ENCODE measurements at regions not wholly inside any gene's neighbourhood (a gene's known extent, or its start where the extent isn't known, plus 50 kb on each side); places are given as distances from the start of the nearest gene placed in this dataset.
"Not testable (repeated sequence)": the region's sequence is repeated elsewhere in the genome, so short reads cannot be mapped to it uniquely, and the experiment has no call there.

DNA sequence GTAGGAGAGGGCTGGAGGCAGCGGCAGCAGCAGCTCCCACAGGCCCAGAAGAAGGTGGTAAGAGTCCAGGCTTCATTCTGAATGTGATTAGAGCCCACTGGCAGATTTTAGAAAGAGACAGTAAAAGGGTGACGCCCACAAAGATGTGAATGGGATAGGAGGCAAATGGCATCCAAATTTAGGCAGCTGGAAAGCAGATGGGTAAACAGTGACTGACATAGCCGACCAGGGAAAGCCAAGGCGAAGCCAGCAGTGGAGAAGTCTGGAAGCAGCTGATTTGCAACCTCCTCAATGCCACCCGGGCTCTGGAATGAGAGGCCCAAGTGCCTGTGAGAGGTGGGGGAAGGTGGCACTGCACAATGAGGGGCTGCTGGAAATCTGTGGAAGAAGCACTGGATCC, 103.3 kb downstream of the C5orf15 start:
- FAIRE-seq (no peak), DNase-seq (ENCODE audit: insufficient read length, low spot score) (no peak)
- no peak for TF ChIP-seq POU2F2 (IDR thresholded peaks at IDR 0.05; ENCODE audit: low read depth, low read length)
- TF ChIP-seq POLR2A (IDR thresholded peaks at IDR 0.05; ENCODE audit: low read depth, low read length), result no peak
- TF ChIP-seq SPI1 (IDR thresholded peaks at IDR 0.05; ENCODE audit: low read depth, low read length), result no peak
- TF ChIP-seq TAF1 (IDR thresholded peaks at IDR 0.05; ENCODE audit: low read depth, low read length), result no peak
- no peak for TF ChIP-seq POLR2AphosphoS5 (IDR thresholded peaks at IDR 0.05; ENCODE audit: low read depth, low read length)
- TF ChIP-seq PAX5 (IDR thresholded peaks at IDR 0.05; ENCODE audit: insufficient read depth, low read length, severe bottlenecking), result no peak

DNA sequence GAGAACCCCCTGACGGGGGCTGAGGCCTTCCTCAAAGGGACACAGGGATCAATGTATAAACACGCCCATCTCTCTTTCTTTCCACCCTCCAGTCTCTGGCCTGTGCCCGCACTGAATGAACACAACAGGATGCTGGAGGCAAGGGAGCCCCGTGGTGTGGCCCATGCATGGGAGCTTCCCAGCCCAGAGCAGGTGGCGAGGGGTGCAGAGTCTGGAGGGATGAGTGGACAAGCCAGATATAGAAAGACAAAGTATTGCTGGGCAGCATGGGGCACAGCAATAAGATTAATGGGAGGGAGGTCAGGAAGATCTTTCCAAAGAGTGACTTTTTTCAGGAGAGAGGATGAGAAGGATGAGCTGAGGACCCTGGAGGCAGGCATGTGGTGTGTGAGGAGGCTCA, 103.7 kb downstream of the C5orf15 start:
- no peak for DNase-seq (ENCODE audit: insufficient read length, low spot score)
- no peak for FAIRE-seq
- TF ChIP-seq PAX5 (IDR thresholded peaks at IDR 0.05; ENCODE audit: insufficient read depth, low read length, severe bottlenecking) (no peak), TAF1 (IDR thresholded peaks at IDR 0.05; ENCODE audit: low read depth, low read length) (no peak), POLR2A (IDR thresholded peaks at IDR 0.05; ENCODE audit: low read depth, low read length) (no peak), POLR2AphosphoS5 (IDR thresholded peaks at IDR 0.05; ENCODE audit: low read depth, low read length) (no peak), SPI1 (IDR thresholded peaks at IDR 0.05; ENCODE audit: low read depth, low read length) (no peak), POU2F2 (IDR thresholded peaks at IDR 0.05; ENCODE audit: low read depth, low read length) (no peak)

GRCh38 chr5:133863857-133864585, 104.4 kb downstream of the C5orf15 start:
- DNase-seq (ENCODE audit: insufficient read length, low spot score) (no peak), FAIRE-seq (peak; percentile 13)
- TF ChIP-seq SPI1 (IDR thresholded peaks at IDR 0.05; ENCODE audit: low read depth, low read length) (no peak), TAF1 (IDR thresholded peaks at IDR 0.05; ENCODE audit: low read depth, low read length) (no peak), POLR2AphosphoS5 (IDR thresholded peaks at IDR 0.05; ENCODE audit: low read depth, low read length) (no peak), POLR2A (IDR thresholded peaks at IDR 0.05; ENCODE audit: low read depth, low read length) (no peak)

- FAIRE-seq (peak; percentile 88), DNase-seq (ENCODE audit: insufficient read length, low spot score) (no peak)
- TF ChIP-seq POU2F2 (IDR thresholded peaks at IDR 0.05; ENCODE audit: low read depth, low read length) (no peak), POLR2A (IDR thresholded peaks at IDR 0.05; ENCODE audit: low read depth, low read length) (no peak), POLR2AphosphoS5 (IDR thresholded peaks at IDR 0.05; ENCODE audit: low read depth, low read length) (no peak), SPI1 (IDR thresholded peaks at IDR 0.05; ENCODE audit: low read depth, low read length) (no peak), PAX5 (IDR thresholded peaks at IDR 0.05; ENCODE audit: insufficient read depth, low read length, severe bottlenecking) (no peak), TAF1 (IDR thresholded peaks at IDR 0.05; ENCODE audit: low read depth, low read length) (no peak)
These were observed 107.2 kb downstream of the C5orf15 start for GRCh38 chr5:133861161-133861737.

GRCh38 chr5:133859073-133859472, 109.4 kb downstream of the C5orf15 start:
- no peak for TF ChIP-seq POLR2AphosphoS5 (IDR thresholded peaks at IDR 0.05; ENCODE audit: low read depth, low read length)
- TF ChIP-seq SPI1 (IDR thresholded peaks at IDR 0.05; ENCODE audit: low read depth, low read length), result no peak
- no peak for TF ChIP-seq POLR2A (IDR thresholded peaks at IDR 0.05; ENCODE audit: low read depth, low read length)
- no peak for TF ChIP-seq POU2F2 (IDR thresholded peaks at IDR 0.05; ENCODE audit: low read depth, low read length)
- no peak for TF ChIP-seq TAF1 (IDR thresholded peaks at IDR 0.05; ENCODE audit: low read depth, low read length)
- no peak for TF ChIP-seq PAX5 (IDR thresholded peaks at IDR 0.05; ENCODE audit: insufficient read depth, low read length, severe bottlenecking)
- DNase-seq (ENCODE audit: insufficient read length, low spot score) (no peak), FAIRE-seq (peak; percentile 16)

DNA sequence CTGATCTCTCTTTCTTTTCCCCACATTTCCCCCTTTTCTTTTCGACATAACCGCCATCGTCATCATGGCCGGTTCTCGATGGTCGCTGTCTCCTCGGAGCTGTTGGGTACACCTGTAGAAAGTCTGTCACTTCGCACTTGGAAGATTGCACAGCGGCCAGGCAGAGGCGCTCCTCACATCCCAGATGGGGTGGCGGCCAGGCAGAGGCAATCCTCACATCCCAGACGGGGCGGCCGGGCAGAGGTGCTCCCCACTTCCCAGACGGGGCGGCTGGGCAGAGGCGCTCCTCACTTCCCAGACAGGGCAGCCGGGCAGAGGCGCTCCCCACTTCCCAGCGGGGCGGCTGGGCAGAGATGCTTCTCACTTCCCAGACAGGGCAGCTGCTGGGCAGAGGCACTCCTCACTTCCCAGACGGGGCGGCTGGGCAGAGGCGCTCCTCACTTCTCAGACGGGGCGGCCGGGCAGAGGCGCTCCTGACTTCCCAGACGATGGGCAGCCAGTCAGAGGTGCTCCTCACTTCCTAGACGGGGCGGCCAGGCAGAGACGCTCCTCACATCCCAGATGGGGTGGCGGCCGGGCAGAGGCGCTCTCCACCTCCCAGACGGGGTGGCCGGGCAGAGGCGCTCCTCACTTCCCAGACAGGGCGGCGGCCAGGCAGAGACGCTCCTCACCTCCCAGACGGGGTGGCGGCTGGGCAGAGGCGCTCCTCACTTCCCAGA, 110.7 kb downstream of the C5orf15 start:
- not testable (repeated sequence) for DNase-seq (ENCODE audit: insufficient read length, low spot score); FAIRE-seq

DNA sequence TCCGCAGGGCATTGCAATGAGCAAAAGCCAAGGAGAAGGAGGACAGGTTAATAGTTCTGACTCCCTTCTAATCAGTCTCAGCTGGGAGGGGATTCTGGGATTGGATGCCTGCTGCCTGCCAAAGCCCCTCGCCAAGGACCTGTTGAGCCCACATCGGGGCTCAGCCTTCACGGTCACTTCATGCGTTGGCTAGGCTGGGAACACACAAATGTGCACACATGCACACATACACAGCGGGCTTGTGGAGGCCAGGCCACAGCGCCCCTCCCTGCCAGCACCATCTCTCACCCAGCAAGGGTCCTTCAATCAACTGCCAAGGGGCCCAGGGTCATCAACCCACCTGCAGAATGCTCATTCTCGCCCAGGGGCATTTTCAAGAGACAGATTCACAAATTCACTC, 113.9 kb downstream of the C5orf15 start:
- FAIRE-seq (no peak), DNase-seq (ENCODE audit: insufficient read length, low spot score) (no peak)
- TF ChIP-seq POLR2A (IDR thresholded peaks at IDR 0.05; ENCODE audit: low read depth, low read length), result no peak
- TF ChIP-seq POLR2AphosphoS5 (IDR thresholded peaks at IDR 0.05; ENCODE audit: low read depth, low read length), result no peak
- TF ChIP-seq SPI1 (IDR thresholded peaks at IDR 0.05; ENCODE audit: low read depth, low read length), result no peak
- no peak for TF ChIP-seq POU2F2 (IDR thresholded peaks at IDR 0.05; ENCODE audit: low read depth, low read length)

DNA sequence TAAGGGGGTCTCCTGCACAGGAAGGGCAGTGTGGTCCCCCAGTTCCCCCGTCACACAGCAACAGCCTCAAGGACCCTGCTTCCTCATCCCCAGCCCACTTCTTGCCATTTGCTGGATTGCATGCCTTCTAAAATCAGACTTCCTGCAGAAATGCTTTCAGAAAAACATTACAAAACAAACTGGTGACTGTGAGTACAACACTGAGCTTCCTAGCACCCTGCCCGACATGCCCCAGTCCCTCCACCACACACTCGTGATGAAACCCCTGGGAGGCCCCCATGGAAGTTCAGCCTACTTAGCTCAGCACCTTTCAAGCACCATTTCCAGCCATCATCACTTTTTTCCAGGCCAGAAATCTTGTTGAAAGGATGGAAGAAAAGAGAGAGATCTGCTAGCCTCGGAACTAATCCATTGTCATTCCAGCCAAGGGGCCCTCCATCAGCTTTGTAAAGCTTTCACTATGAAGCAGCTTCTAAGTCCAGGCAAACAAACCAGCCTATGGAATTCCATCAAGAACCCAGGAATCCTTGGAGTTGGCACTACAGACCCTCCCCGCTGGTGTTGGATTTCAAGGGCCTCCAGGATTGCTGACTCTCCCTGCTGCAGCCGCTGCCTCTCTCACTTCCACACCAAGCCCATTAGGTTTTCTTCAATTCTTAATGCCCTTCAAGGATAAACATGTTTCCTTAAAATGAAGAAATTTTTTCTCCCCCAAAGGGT, 114.6 kb downstream of the C5orf15 start:
- DNase-seq (ENCODE audit: insufficient read length, low spot score) (no peak), FAIRE-seq (no peak)
- no peak for TF ChIP-seq TAF1 (IDR thresholded peaks at IDR 0.05; ENCODE audit: low read depth, low read length)
- no peak for TF ChIP-seq PAX5 (IDR thresholded peaks at IDR 0.05; ENCODE audit: insufficient read depth, low read length, severe bottlenecking)
- no peak for TF ChIP-seq POLR2A (IDR thresholded peaks at IDR 0.05; ENCODE audit: low read depth, low read length)
- TF ChIP-seq POU2F2 (IDR thresholded peaks at IDR 0.05; ENCODE audit: low read depth, low read length), result no peak
- TF ChIP-seq POLR2AphosphoS5 (IDR thresholded peaks at IDR 0.05; ENCODE audit: low read depth, low read length), result no peak
- no peak for TF ChIP-seq SPI1 (IDR thresholded peaks at IDR 0.05; ENCODE audit: low read depth, low read length)

GRCh38 chr5:133851521-133851920, 116.9 kb downstream of the C5orf15 start:
- FAIRE-seq (no peak), DNase-seq (ENCODE audit: insufficient read length, low spot score) (no peak)
- TF ChIP-seq TAF1 (IDR thresholded peaks at IDR 0.05; ENCODE audit: low read depth, low read length) (no peak), POLR2AphosphoS5 (IDR thresholded peaks at IDR 0.05; ENCODE audit: low read depth, low read length) (no peak), POU2F2 (IDR thresholded peaks at IDR 0.05; ENCODE audit: low read depth, low read length) (no peak), SPI1 (IDR thresholded peaks at IDR 0.05; ENCODE audit: low read depth, low read length) (no peak), POLR2A (IDR thresholded peaks at IDR 0.05; ENCODE audit: low read depth, low read length) (no peak), PAX5 (IDR thresholded peaks at IDR 0.05; ENCODE audit: insufficient read depth, low read length, severe bottlenecking) (no peak)
